NCI-H774 (cell line): ENCODE measurements at regions not wholly inside any gene's neighbourhood (a gene's known extent, or its start where the extent isn't known, plus 50 kb on each side); places are given as distances from the start of the nearest gene placed in this dataset.

Source experiments
- DNase-seq: peaks from one replicate; lab custom pipeline; 2025; lab: John Stamatoyannopoulos, UW

- DNase-seq = no peak
Measured at GRCh38 chr5:152882621-152883020, 477.5 kb upstream of the NMUR2 start.

- DNase-seq = no peak
Measured at GRCh38 chr5:152883066-152883775, 478.1 kb upstream of the NMUR2 start.

GRCh38 chr5:152884006-152884405 is 478.9 kb upstream of the NMUR2 start:
- DNase-seq = no peak

- DNase-seq = no peak
Measured at GRCh38 chr5:152900332-152900731, 495.3 kb upstream of the NMUR2 start.

GRCh38 chr5:152901754-152902153 is 496.7 kb upstream of the NMUR2 start:
- no peak for DNase-seq

GRCh38 chr5:152905286-152905685 is 500.2 kb upstream of the NMUR2 start:
- no peak for DNase-seq

- DNase-seq = no peak
Measured at GRCh38 chr5:152907488-152908245, 502.6 kb upstream of the NMUR2 start.

GRCh38 chr5:152912924-152913323 is 507.8 kb upstream of the NMUR2 start:
- no peak for DNase-seq

GRCh38 chr5:152932621-152933020 is 527.5 kb upstream of the NMUR2 start:
- no peak for DNase-seq

- DNase-seq = no peak
Measured at GRCh38 chr5:152933056-152933455, 528.0 kb upstream of the NMUR2 start.

GRCh38 chr5:152938630-152939029 is 533.6 kb upstream of the NMUR2 start:
- no peak for DNase-seq

- DNase-seq = no peak
Measured at GRCh38 chr5:152942633-152943336, 537.7 kb upstream of the NMUR2 start.

- DNase-seq = no peak
Measured at GRCh38 chr5:152953788-152954483, 536.5 kb upstream of the GRIA1 start.

GRCh38 chr5:152956943-152957613 is 533.4 kb upstream of the GRIA1 start:
- DNase-seq = no peak

GRCh38 chr5:152978141-152978835 is 512.2 kb upstream of the GRIA1 start:
- no peak for DNase-seq

- no peak for DNase-seq
Measured at GRCh38 chr5:152987131-152987530, 503.3 kb upstream of the GRIA1 start.

GRCh38 chr5:152990217-152990616 is 500.3 kb upstream of the GRIA1 start:
- DNase-seq = no peak

- no peak for DNase-seq
Measured at GRCh38 chr5:152990649-152991048, 499.8 kb upstream of the GRIA1 start.

GRCh38 chr5:152994033-152994680 is 496.3 kb upstream of the GRIA1 start:
- peak; percentile 62 for DNase-seq

- no peak for DNase-seq
Measured at GRCh38 chr5:152995214-152995725, 495.2 kb upstream of the GRIA1 start.
